Sigmoid colon (tissue), 6 donors: ENCODE measurements at regions not wholly inside any gene's neighbourhood (a gene's known extent, or its start where the extent isn't known, plus 50 kb on each side); places are given as distances from the start of the nearest gene placed in this dataset.

Experiments used
- DNase-seq: peaks from one replicate; pipeline ENCODE4 v3.0.0-alpha.2; 2019
- H3K27ac ChIP-seq, 4 donors: fragments of 200-600 bp; sonication (generic); one replicate each; pipeline ENCODE4 v1.5.1; 2016 to 2019; ENCODE audit warnings: mild to moderate bottlenecking in 1 of 4
- H3K27me3 ChIP-seq, 3 donors: fragments of 200-600 bp; sonication (generic); one replicate each; pipeline ENCODE4 v1.5.1; 2019; ENCODE audit warnings: mild to moderate bottlenecking in 1 of 3
- H3K36me3 ChIP-seq, 4 donors: fragments of 200-600 bp; sonication (generic); one replicate each; pipeline ENCODE4 v1.5.1; 2016 to 2019
- H3K4me1 ChIP-seq, 4 donors: fragments of 200-600 bp; sonication (generic); one replicate each; pipeline ENCODE4 v1.5.1; 2017 to 2019
- H3K4me3 ChIP-seq, 4 donors: fragments of 200-600 bp; sonication (generic); one replicate each; pipeline ENCODE4 v1.5.1; 2017 to 2019; ENCODE audit warnings: mild to moderate bottlenecking in 2 of 4, moderate library complexity in 1 of 4
- H3K9me3 ChIP-seq, 4 donors: fragments of 200-600 bp in 3 of 4; sonication (generic) in 3 of 4; one replicate each; pipeline versions ENCODE4 v1.5.1 to v1.6.1; 2013 to 2019
- CTCF ChIP-seq, 4 experiments: fragments of 450-650 bp in 3 of 4; fragments of 200-600 bp in 1 of 4; IDR thresholded peaks; one replicate each; pipeline ENCODE4 v1.5.1; 2016 to 2019; ENCODE audit warnings: antibody characterized with exemption in 4 of 4, mild to moderate bottlenecking in 3 of 4, moderate library complexity in 2 of 4
- EP300 ChIP-seq, 4 donors: sonication (generic); formaldehyde crosslinking; IDR thresholded peaks; one replicate each; pipeline ENCODE4 v1.6.1; 2017; ENCODE audit warnings: antibody characterized with exemption in 4 of 4
- POLR2A ChIP-seq, 2 donors: fragments of 450-650 bp; IDR thresholded peaks; one replicate each; pipeline ENCODE4 v1.6.1; 2016; ENCODE audit warnings: antibody characterized with exemption in 2 of 2, mild to moderate bottlenecking in 2 of 2, moderate library complexity in 2 of 2
- POLR2AphosphoS5 ChIP-seq, 4 donors: sonication (generic); formaldehyde crosslinking; IDR thresholded peaks; one replicate each; pipeline ENCODE4 v1.6.1; 2017; ENCODE audit warnings: antibody characterized with exemption in 4 of 4
- WGBS, 2 donors: extraction: QIAGEN DNeasy Blood & Tissue Kit; methylation state at CpG; one replicate each; pipeline ENCODE4 v1.1.7; 2013; 5-methylcytosine and 5-hydroxymethylcytosine counted together
- intact Hi-C: fragments of 100-400 bp; cut with DNase I; formaldehyde crosslinking; loops from one replicate; pipeline ENCODE4 v1.15.1; 2023
- donor health status: healthy with polysubstance abuse.
- donor health status: healthy.

- no peaks in the 10 kb centered on the region for H3K27me3 ChIP-seq
- no peak for TF ChIP-seq POLR2A (IDR thresholded peaks at IDR 0.05)
- no peak for TF ChIP-seq POLR2AphosphoS5 (IDR thresholded peaks at IDR 0.05)
- no peak for TF ChIP-seq CTCF (IDR thresholded peaks at IDR 0.05)
- TF ChIP-seq EP300 (IDR thresholded peaks at IDR 0.05) = no peak
- no peaks in the 10 kb centered on the region for H3K36me3 ChIP-seq
- peaks cover 0 to 2% (median 0%) of the 10 kb centered on the region in 4 donors for H3K9me3 ChIP-seq
- H3K27ac ChIP-seq = no peak overlapping the region
- no peaks in the 10 kb centered on the region for H3K4me1 ChIP-seq
- DNase-seq = no peak
- no peak overlapping the region for H3K4me3 ChIP-seq
- 88 to 91% methylated on average over 2 of the region's 2 CpGs for WGBS, 2 donors
- intact Hi-C loops = no loop called here
Measured at GRCh38 chr14:57013987-57014386, 203.7 kb upstream of the OTX2 start.

DNA sequence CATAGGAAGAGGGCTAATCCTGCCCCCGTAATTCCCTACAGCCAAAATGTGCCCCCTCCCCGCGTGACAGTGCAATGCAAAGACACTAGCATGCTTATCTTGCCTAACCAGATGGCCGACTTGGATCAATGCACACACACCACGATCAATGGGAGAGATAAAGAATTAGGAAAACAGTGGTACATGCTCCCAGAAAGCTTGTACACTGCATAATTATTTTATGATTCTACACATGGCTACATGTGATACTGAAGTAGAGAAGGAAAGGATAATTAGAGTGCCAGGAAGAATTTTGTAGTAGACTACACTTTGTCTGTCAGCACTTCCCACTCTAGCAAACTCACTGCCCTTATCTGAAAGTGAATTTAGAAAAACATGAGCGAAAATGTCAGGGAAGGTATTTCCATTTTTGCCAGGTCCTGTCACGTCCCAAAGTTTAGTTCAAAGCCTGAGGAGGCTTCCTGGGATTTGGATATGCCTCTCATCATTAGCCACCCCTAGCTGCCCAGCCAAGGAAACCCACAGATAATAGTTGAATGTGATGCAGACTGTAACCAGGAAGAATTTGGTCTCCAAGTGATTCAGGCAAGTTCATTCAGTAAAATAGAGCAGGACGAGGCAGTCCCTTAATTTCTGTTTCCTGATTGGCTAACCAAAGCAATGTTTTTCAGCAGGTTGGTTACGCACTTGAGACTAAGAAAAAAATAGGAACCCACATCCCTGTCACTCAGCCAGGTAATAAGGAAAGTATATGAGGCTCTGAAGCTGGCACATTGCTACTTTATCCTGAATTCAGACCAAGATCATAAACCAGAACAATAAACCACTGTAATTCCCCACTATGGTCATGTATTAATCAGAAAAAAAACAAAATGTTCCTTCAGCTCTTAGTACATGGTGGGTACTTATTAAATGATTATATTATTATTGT is 199.6 kb upstream of the OTX2 start:
- intact Hi-C loops = no loop called here
- WGBS, 2 donors = 14 to 31% methylated on average over 9 of the region's 9 CpGs
- no peak overlapping the region for H3K4me3 ChIP-seq
- no peaks in the 10 kb centered on the region for H3K36me3 ChIP-seq
- H3K27ac ChIP-seq = no peak overlapping the region
- H3K4me1 ChIP-seq = no peaks in the 10 kb centered on the region
- TF ChIP-seq POLR2AphosphoS5 (IDR thresholded peaks at IDR 0.05) (no peak), CTCF (IDR thresholded peaks at IDR 0.05) (no peak), EP300 (IDR thresholded peaks at IDR 0.05) (no peak), POLR2A (IDR thresholded peaks at IDR 0.05) (no peak)
- H3K27me3 ChIP-seq = no peaks in the 10 kb centered on the region
- peaks cover 0 to 2% (median 0%) of the 10 kb centered on the region in 4 donors for H3K9me3 ChIP-seq
- DNase-seq = no peak

DNA sequence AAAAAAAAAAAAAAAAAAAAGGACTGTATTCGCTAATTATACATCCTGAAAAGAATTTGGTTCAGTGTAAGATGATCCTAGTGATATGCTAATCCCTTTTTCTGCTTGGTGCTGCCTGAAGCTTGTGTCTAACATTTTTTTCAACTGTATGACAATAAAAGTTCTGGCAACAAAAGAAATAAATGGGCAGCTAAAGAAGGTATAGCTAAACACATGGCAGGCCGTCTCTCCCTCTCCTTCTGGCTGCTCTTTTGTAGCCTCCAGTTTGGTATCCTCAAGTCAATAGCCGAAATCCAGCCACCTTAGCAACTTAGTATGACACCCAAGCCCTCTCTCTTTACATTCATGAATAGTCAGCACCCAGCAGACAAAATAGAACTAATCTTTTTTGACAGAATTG is 198.3 kb upstream of the OTX2 start:
- Histone ChIP-seq H3K9me3 (peaks cover 0 to 2% (median 0%) of the 10 kb centered on the region in 4 donors), H3K27me3 (no peaks in the 10 kb centered on the region), H3K4me1 (no peaks in the 10 kb centered on the region), H3K4me3 (no peak overlapping the region), H3K27ac (no peak overlapping the region), H3K36me3 (no peaks in the 10 kb centered on the region)
- intact Hi-C loops = no loop called here
- no peak for DNase-seq
- 66 to 73% methylated on average over 3 of the region's 3 CpGs for WGBS, 2 donors
- TF ChIP-seq CTCF (IDR thresholded peaks at IDR 0.05) (no peak), EP300 (IDR thresholded peaks at IDR 0.05) (no peak), POLR2AphosphoS5 (IDR thresholded peaks at IDR 0.05) (no peak), POLR2A (IDR thresholded peaks at IDR 0.05) (no peak)

DNA sequence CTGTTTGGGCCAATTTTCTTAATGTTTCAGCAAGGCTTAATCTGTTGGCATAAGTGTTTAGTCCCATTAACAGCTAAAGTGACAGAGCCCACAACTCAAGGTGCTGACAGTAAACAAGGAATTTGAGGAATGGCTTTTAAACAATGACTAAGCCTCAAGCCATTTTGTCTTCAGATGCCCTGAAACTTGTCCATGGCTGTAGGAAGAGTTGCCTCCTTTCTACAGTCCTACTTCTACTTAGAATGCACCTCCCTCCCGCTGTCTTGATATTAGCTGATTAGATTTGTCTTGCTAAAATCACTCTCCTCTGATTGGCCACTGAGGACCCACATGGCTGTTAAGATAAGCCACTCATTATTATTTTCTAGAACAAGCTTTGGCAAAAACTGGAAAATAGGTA is 188.4 kb upstream of the OTX2 start:
- TF ChIP-seq EP300 (IDR thresholded peaks at IDR 0.05) (no peak), POLR2AphosphoS5 (IDR thresholded peaks at IDR 0.05) (no peak), CTCF (IDR thresholded peaks at IDR 0.05) (no peak), POLR2A (IDR thresholded peaks at IDR 0.05) (no peak)
- no peak overlapping the region for H3K4me3 ChIP-seq
- H3K27me3 ChIP-seq = no peaks in the 10 kb centered on the region
- no peaks in the 10 kb centered on the region for H3K9me3 ChIP-seq
- intact Hi-C loops = no loop called here
- DNase-seq = no peak
- no peak overlapping the region for H3K27ac ChIP-seq
- 82 to 84% methylated on average over 1 of the region's 1 CpG for WGBS, 2 donors
- H3K4me1 ChIP-seq = no peaks in the 10 kb centered on the region
- H3K36me3 ChIP-seq = no peaks in the 10 kb centered on the region
